CD4-positive, alpha-beta T cell (primary cell): ENCODE measurements at regions not wholly inside any gene's neighbourhood (a gene's known extent, or its start where the extent isn't known, plus 50 kb on each side); places are given as distances from the start of the nearest gene placed in this dataset.
"Not testable (repeated sequence)": the region's sequence is repeated elsewhere in the genome, so short reads cannot be mapped to it uniquely, and the experiment has no call there.

ENCODE experiments used
- ATAC-seq: fragments of 200-7000 bp; cut with Tn5 transposase; one replicate; pipeline ENCODE4 v1.10.0; 2022; ENCODE audit warnings: mild to moderate bottlenecking; ENCODE audit not compliant: poor library complexity
- CTCF ChIA-PET: fragments of 350-600 bp; sonication (Branson Sonifier 250); formaldehyde crosslinking; loops from one replicate; lab custom pipeline; 2021; ENCODE audit warnings: antibody characterized with exemption, inconsistent platforms; lab: Charles Lee
- POLR2A ChIA-PET: fragments of 350-600 bp; sonication (Branson Sonifier 250); formaldehyde crosslinking; loops from one replicate; lab custom pipeline; 2021; ENCODE audit warnings: antibody characterized with exemption, inconsistent platforms; lab: Charles Lee
- DNase-seq, 14 experiments: peaks; one replicate each; pipeline ENCODE4 v3.0.0-alpha.2; 2013 to 2020; ENCODE audit warnings: mixed read lengths in 2 of 14
- H3K27ac ChIP-seq, 2 donors: one replicate each; pipeline versions ENCODE4 v1.5.1 to v1.7.0; 2013; ENCODE audit warnings: low read length in 2 of 2, low read depth in 1 of 2, mild to moderate bottlenecking in 1 of 2
- H3K27me3 ChIP-seq, 2 experiments: 1 replicate in 1 of 2; 2 replicates in 1 of 2; pipeline versions ENCODE4 v1.6.1 to v1.7.0; 2013; ENCODE audit warnings: low read length in 2 of 2, control low read depth in 1 of 2, mild to moderate bottlenecking in 1 of 2, moderate library complexity in 1 of 2; ENCODE audit not compliant: insufficient read depth in 2 of 2, control insufficient read depth in 1 of 2
- H3K36me3 ChIP-seq: one replicate; pipeline ENCODE4 v1.6.1; 2013; ENCODE audit warnings: low read length, control low read depth; ENCODE audit not compliant: insufficient read depth
- H3K4me1 ChIP-seq: one replicate; pipeline ENCODE4 v1.6.1; 2013; ENCODE audit warnings: low read length, control low read depth; ENCODE audit not compliant: insufficient read depth
- H3K4me3 ChIP-seq: one replicate; pipeline ENCODE4 v1.5.1; 2013; ENCODE audit warnings: mild to moderate bottlenecking, low read length, moderate library complexity
- H3K9me3 ChIP-seq, 2 experiments: 1 replicate in 1 of 2; 2 replicates in 1 of 2; pipeline versions ENCODE4 v1.6.1 to v1.7.0; 2013; ENCODE audit warnings: low read length in 2 of 2, mild to moderate bottlenecking in 2 of 2, control low read depth in 1 of 2, moderate library complexity in 1 of 2; ENCODE audit not compliant: control insufficient read depth in 1 of 2, insufficient read depth in 1 of 2
- H3K27ac Mint-ChIP-seq: one replicate; pipeline ENCODE4 v1.8.0; 2020; ENCODE audit warnings: mixed read lengths
- H3K27me3 Mint-ChIP-seq: one replicate; pipeline ENCODE4 v1.8.0; 2021; ENCODE audit warnings: mixed read lengths
- H3K36me3 Mint-ChIP-seq: one replicate; pipeline ENCODE4 v1.8.0; 2021; ENCODE audit warnings: low read depth, mixed read lengths
- H3K4me1 Mint-ChIP-seq: one replicate; pipeline ENCODE4 v1.8.0; 2021; ENCODE audit warnings: low read depth, mixed read lengths
- H3K4me3 Mint-ChIP-seq: one replicate; pipeline ENCODE4 v1.8.0; 2020; ENCODE audit warnings: mild to moderate bottlenecking, mixed read lengths
- H3K9me3 Mint-ChIP-seq: one replicate; pipeline ENCODE4 v1.8.0; 2020; ENCODE audit warnings: mixed read lengths
- intact Hi-C, 2 experiments: fragments of 100-400 bp; cut with DNase I in 1 of 2; cut with micrococcal nuclease in 1 of 2; formaldehyde crosslinking; loops; one replicate each; pipeline versions ENCODE4 v1.15.1 to v1.9.0; 2023 to 2025; cut with DNase I, micrococcal nuclease
- TF ChIP-seq, protein P1 (sequence below): fragments of 200-600 bp; IDR thresholded peaks from one replicate; pipeline ENCODE4 v1.8.0; 2022; ENCODE audit warnings: antibody characterized with exemption, mild to moderate bottlenecking

DNA sequence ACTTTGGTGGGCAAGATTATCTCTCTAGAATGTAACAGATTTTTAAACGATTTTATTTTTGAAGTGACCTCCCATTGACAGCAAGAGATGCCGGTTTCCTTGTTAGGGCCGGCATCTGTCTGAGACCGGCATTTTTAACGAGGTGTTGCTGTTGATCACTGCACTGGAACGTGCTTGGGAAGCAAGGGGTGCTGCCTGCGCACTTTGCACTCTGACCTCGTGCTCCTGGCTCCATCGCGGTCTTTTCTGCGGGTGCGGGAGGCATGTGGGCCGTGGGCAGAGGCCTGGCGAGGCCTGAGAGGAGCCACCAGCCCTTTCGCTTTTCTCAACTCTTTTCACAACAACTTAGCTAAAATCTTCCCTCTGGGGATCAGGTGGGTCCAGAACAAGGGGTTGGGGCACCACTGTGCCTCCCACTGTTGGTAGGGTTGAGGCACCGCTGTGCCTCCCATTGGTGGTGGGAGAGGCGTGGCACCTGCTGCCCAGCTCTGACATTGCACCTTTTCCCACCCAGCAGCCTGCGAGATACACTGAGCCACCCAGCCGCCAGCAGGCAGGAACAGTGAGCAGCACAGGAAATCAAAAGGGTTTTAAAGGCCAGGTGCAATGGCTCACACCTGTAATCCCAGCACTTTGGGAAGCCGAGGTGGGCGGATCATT, 209.5 kb downstream of the LAT start:
- H3K27ac ChIP-seq, H3K4me1 ChIP-seq, H3K36me3 Mint-ChIP-seq, H3K9me3 Mint-ChIP-seq, ATAC-seq, H3K27me3 Mint-ChIP-seq, POLR2A ChIA-PET, H3K27ac Mint-ChIP-seq, CTCF ChIA-PET, H3K27me3 ChIP-seq, H3K4me3 ChIP-seq, DNase-seq, H3K4me3 Mint-ChIP-seq, intact Hi-C loops, H3K4me1 Mint-ChIP-seq, H3K9me3 ChIP-seq, H3K36me3 ChIP-seq: not testable (repeated sequence)

DNA sequence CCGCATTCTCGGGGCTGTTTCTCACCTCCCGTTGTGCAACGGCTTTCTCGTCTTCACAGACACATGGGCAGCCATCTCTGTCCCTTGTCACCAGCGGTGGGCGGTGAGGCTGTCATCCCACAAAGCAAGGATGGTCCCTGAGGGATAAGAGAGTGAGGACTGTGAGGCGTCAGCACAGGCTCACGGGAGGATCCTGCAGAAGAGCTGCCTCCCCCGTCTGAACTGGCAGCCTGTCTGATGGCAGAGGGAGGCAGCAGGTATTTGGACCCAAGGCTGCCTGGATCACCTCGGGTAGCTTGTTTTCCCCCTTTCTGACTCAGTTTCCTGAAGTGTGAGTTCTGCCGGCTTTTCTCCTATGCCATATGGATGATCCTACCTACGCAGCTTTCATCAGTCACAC, 208.8 kb downstream of the LAT start:
- H3K4me3 ChIP-seq, H3K27ac Mint-ChIP-seq, H3K4me1 Mint-ChIP-seq, H3K27me3 Mint-ChIP-seq, H3K36me3 Mint-ChIP-seq, H3K27me3 ChIP-seq, ATAC-seq, H3K36me3 ChIP-seq, H3K4me1 ChIP-seq, POLR2A ChIA-PET, CTCF ChIA-PET, DNase-seq, H3K9me3 ChIP-seq, H3K9me3 Mint-ChIP-seq, intact Hi-C loops, H3K4me3 Mint-ChIP-seq, H3K27ac ChIP-seq: not testable (repeated sequence)

DNA sequence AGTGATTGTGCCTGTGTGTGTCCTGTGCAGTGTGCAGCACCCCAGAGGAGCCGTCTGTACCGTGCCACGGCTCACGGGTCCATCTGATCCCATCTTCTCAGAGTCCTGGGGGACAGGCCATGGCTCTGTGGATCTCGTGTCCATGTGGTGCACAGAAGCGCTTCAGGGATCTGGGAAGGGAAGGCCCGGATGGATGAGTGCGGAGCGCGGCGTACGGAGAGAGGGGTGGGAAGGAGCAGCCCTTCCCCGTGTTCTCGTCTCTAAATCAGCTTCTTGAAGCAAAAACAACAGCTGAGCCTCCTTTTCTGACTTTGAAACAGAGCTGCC, 208.4 kb downstream of the LAT start:
- ATAC-seq, H3K4me1 Mint-ChIP-seq, H3K36me3 Mint-ChIP-seq, H3K4me3 ChIP-seq, POLR2A ChIA-PET, intact Hi-C loops, H3K4me1 ChIP-seq, H3K9me3 ChIP-seq, CTCF ChIA-PET, H3K36me3 ChIP-seq, H3K27me3 ChIP-seq, DNase-seq, H3K27ac Mint-ChIP-seq, H3K9me3 Mint-ChIP-seq, H3K27me3 Mint-ChIP-seq, H3K4me3 Mint-ChIP-seq, H3K27ac ChIP-seq: not testable (repeated sequence)

DNA sequence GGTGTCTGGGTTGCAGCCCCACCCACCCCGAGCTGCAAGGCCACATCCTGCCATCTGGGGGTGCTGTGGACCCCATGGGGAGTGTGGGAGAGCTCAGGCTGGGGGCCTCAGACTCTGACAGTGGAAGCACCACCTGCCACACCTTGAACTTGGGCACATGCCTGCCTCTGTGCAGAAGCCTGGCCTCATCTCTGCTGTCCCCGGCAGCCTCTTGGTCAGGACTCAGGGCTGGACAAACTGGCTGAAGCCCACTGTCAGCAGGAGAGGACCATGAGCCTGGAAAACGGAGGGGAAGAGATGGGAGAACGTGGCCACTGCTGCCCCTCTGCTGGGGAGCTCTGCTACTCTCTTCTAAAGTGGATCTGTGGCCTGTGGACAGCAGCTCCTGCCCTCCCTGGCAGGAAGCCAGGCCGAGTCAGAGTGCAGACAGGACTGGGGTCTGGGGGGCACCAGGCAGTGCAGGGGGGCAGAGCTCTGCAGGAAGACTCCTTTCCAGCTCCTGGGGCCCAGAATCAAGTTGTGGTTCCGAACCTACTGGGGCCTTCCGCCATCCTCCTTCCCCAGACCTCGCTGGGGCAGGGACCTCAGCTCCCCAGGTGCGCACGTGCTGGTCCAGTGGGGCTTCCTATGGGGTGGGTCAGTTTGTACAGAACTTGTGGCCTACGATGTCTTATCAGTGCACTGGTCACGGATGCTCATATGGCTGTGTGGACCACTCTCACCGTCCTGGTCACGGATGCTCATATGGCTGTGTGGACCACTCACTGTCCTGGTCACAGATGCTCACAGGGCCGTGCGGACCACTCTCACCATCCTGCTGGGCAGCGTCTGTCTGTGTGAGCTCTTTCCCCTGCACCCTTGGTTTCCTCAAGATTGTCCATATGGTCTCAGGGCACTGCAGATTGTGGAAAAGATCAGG, 207.7 kb downstream of the LAT start:
- no peaks in the 10 kb centered on the region for H3K9me3 ChIP-seq
- no peaks in the 10 kb centered on the region for H3K27me3 Mint-ChIP-seq
- POLR2A ChIA-PET = no interaction called here
- no peak overlapping the region for H3K4me3 ChIP-seq
- no peaks in the 10 kb centered on the region for H3K27me3 ChIP-seq
- no peaks in the 10 kb centered on the region for H3K4me1 Mint-ChIP-seq
- H3K27ac Mint-ChIP-seq = no peak overlapping the region
- DNase-seq (peak in 1 of 14 experiments; percentile 9), ATAC-seq (no peak)
- no peaks in the 10 kb centered on the region for H3K36me3 ChIP-seq
- H3K27ac ChIP-seq = no peak overlapping the region
- no peaks in the 10 kb centered on the region for H3K36me3 Mint-ChIP-seq
- intact Hi-C loops = no loop called here
- H3K4me1 ChIP-seq = no peaks in the 10 kb centered on the region
- H3K9me3 Mint-ChIP-seq = no peaks in the 10 kb centered on the region
- CTCF ChIA-PET = no interaction called here
- TF ChIP-seq, protein P1, sequence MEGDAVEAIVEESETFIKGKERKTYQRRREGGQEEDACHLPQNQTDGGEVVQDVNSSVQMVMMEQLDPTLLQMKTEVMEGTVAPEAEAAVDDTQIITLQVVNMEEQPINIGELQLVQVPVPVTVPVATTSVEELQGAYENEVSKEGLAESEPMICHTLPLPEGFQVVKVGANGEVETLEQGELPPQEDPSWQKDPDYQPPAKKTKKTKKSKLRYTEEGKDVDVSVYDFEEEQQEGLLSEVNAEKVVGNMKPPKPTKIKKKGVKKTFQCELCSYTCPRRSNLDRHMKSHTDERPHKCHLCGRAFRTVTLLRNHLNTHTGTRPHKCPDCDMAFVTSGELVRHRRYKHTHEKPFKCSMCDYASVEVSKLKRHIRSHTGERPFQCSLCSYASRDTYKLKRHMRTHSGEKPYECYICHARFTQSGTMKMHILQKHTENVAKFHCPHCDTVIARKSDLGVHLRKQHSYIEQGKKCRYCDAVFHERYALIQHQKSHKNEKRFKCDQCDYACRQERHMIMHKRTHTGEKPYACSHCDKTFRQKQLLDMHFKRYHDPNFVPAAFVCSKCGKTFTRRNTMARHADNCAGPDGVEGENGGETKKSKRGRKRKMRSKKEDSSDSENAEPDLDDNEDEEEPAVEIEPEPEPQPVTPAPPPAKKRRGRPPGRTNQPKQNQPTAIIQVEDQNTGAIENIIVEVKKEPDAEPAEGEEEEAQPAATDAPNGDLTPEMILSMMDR = no peak
- H3K4me3 Mint-ChIP-seq = no peak overlapping the region

DNA sequence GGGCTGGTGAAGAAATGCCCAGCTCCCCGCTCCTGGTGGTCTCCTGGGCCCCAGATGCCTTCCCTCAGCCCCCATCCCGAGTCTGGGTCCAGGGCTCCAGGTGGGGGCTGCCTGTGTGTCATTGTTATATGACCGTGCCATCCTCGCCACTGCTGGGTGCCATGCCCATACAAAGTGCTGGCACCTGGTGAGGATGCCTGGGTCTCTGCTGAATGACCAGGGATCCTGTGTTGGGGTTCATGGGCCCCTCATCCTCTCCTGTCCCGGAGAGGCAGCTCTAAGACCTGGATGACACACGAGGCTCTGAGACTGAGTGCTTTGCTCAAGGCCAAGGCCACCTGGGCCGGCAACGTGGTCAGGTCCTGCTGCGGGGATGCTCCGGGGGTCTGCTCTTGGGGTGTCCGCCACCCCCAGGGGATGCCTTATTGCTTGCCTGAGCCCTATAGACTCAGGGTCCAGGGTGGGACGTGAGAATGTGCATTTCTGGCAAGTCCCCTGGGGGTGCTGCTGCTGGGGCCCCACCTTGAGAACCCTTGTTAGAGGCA, 206.9 kb downstream of the LAT start:
- POLR2A ChIA-PET, H3K27me3 ChIP-seq, DNase-seq, H3K4me3 Mint-ChIP-seq, CTCF ChIA-PET, H3K9me3 Mint-ChIP-seq, H3K9me3 ChIP-seq, H3K27ac ChIP-seq, H3K36me3 ChIP-seq, H3K27ac Mint-ChIP-seq, ATAC-seq, H3K36me3 Mint-ChIP-seq, H3K4me3 ChIP-seq, H3K4me1 Mint-ChIP-seq, H3K4me1 ChIP-seq, intact Hi-C loops, H3K27me3 Mint-ChIP-seq: not testable (repeated sequence)

DNA sequence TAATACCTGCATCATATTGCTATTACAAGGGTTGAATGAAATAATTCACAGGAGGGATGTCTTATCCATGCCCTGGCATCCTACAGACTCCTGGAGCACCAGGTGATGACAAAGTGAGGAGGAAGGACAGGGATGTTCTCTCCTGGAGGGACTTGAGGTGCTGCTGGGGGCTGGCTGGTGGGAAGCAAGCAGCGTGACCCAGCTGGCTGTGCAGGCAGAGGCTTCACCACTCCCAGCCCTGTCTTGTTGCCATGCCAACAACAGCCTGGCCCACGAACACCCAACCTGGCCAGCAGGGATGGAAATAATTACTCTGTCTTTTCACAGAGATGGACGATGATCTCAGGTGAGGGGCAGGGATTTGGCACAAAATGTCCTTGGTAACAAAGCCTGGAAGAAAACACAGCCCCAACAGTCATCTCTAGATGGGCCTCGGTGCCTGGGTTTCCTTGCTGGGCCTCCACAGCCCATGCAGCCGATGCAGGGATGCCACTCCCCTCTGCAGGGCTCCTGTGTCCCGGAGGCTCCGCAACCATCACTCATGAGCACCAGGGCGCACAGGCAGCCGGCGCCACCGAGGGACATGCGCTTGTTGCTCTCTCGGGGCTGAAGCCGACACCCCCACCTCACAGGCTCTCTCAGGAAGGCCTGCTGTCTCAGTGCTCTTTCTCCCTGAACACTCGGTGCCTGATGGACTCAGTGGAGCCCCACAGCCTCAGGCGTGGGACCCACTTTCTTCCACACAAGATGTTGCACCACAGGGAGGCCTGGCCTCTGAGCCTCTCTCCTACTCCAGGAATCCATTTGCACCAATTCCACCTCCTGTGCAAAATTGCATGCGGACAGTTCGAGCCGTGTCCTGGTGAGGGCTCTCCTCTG, 205.9 kb downstream of the LAT start:
- H3K4me3 ChIP-seq, intact Hi-C loops, H3K27me3 ChIP-seq, H3K4me1 ChIP-seq, H3K36me3 ChIP-seq, H3K27ac Mint-ChIP-seq, ATAC-seq, H3K9me3 ChIP-seq, CTCF ChIA-PET, H3K36me3 Mint-ChIP-seq, H3K27ac ChIP-seq, POLR2A ChIA-PET, H3K4me1 Mint-ChIP-seq, H3K4me3 Mint-ChIP-seq, DNase-seq, H3K9me3 Mint-ChIP-seq, H3K27me3 Mint-ChIP-seq: not testable (repeated sequence)
